Mucosa of descending colon (tissue), 3 donors: ENCODE measurements at regions not wholly inside any gene's neighbourhood (a gene's known extent, or its start where the extent isn't known, plus 50 kb on each side); places are given as distances from the start of the nearest gene placed in this dataset.
"Not testable (repeated sequence)": the region's sequence is repeated elsewhere in the genome, so short reads cannot be mapped to it uniquely, and the experiment has no call there.

Source experiments
- ATAC-seq: fragments of 200-7000 bp; cut with Tn5 transposase; one replicate; pipeline ENCODE4 v1.9.1; 2020; ENCODE audit warnings: mild to moderate bottlenecking, moderate library complexity
- DNase-seq, 3 donors: peaks; one replicate each; pipeline ENCODE4 v3.0.0-alpha.2; 2020
- H3K36me3 ChIP-seq: fragments of 200-600 bp; one replicate; pipeline ENCODE4 v1.8.0; 2021; ENCODE audit warnings: low read depth, mild to moderate bottlenecking
- H3K4me1 ChIP-seq: fragments of 200-600 bp; one replicate; pipeline ENCODE4 v1.8.0; 2021; ENCODE audit warnings: low read depth, mild to moderate bottlenecking
- H3K4me3 ChIP-seq: fragments of 200-600 bp; one replicate; pipeline ENCODE4 v1.8.0; 2021; ENCODE audit warnings: mild to moderate bottlenecking
- H3K9me3 ChIP-seq: fragments of 200-600 bp; one replicate; pipeline ENCODE4 v1.8.0; 2021; ENCODE audit warnings: mild to moderate bottlenecking
- CTCF ChIP-seq: fragments of 200-600 bp; IDR thresholded peaks from one replicate; pipeline ENCODE4 v1.8.0; 2022; ENCODE audit warnings: antibody characterized with exemption, mild to moderate bottlenecking
- intact Hi-C, 2 donors: fragments of 100-400 bp; cut with DNase I in 1 of 2; cut with micrococcal nuclease in 1 of 2; formaldehyde crosslinking; loops; one replicate each; pipeline versions ENCODE4 v1.11.0 to v1.11.1; 2022; cut with DNase I, micrococcal nuclease
- donor health status: DM: no; HTN: no; CAD: no; lungs with moderate emphysema.
- donor health status: DM: no; HTN: no; CAD: no.
- donor health status: DM: no; HTN: yes; CAD: no.

GRCh38 chr10:117432866-117433265 lies 57.6 kb upstream of the PDZD8 start:
- no peak for TF ChIP-seq CTCF
- intact Hi-C loops, result no loop called here
- Histone ChIP-seq H3K4me3 (no peak overlapping the region), H3K4me1 (no peaks in the 10 kb centered on the region), H3K36me3 (no peaks in the 10 kb centered on the region), H3K9me3 (no peaks in the 10 kb centered on the region)
- DNase-seq (no peak), ATAC-seq (no peak)

GRCh38 chr10:117431160-117431559 lies 55.9 kb upstream of the PDZD8 start:
- no peaks in the 10 kb centered on the region for H3K4me1 ChIP-seq
- DNase-seq (no peak), ATAC-seq (no peak)
- intact Hi-C loops, result no loop called here
- H3K36me3 ChIP-seq, result no peaks in the 10 kb centered on the region
- H3K9me3 ChIP-seq, result no peaks in the 10 kb centered on the region
- no peak overlapping the region for H3K4me3 ChIP-seq
- TF ChIP-seq CTCF, result no peak

- H3K9me3 ChIP-seq, H3K4me1 ChIP-seq, H3K4me3 ChIP-seq, intact Hi-C loops, ATAC-seq, DNase-seq, H3K36me3 ChIP-seq: not testable (repeated sequence)
Observed at GRCh38 chr10:117430535-117430934, 55.3 kb upstream of the PDZD8 start.

- no peaks in the 10 kb centered on the region for H3K4me1 ChIP-seq
- TF ChIP-seq CTCF, result no peak
- intact Hi-C loops, result no loop called here
- DNase-seq, result no peak
- H3K9me3 ChIP-seq, result no peaks in the 10 kb centered on the region
- H3K4me3 ChIP-seq, result no peak overlapping the region
- no peaks in the 10 kb centered on the region for H3K36me3 ChIP-seq
- ATAC-seq, result no peak
Observed at GRCh38 chr10:117429643-117430265, 54.5 kb upstream of the PDZD8 start.

DNA sequence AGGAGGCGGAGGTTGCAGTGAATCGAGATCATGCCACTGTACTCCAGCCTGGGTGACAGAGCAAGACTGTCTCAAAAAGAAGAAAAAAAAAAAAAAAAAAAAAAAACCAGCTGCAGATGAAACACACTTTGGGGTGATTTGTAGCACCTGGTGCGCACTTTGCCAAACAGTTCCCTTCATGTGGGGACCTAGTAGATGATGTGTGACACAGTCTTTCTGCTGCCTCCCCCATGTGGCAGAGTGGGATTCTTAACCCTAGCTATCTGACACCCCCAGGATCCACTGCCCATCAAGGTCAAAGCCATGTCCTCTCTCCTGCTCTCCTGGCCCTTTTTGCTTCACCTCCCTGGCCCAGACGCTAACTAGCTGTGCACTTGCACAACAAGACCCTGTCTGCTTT lies 52.1 kb upstream of the PDZD8 start:
- no peak for TF ChIP-seq CTCF
- no peak for ATAC-seq
- intact Hi-C loops, result no loop called here
- H3K9me3 ChIP-seq, result no peaks in the 10 kb centered on the region
- H3K4me1 ChIP-seq, result no peaks in the 10 kb centered on the region
- no peaks in the 10 kb centered on the region for H3K36me3 ChIP-seq
- DNase-seq, result no peak
- no peak overlapping the region for H3K4me3 ChIP-seq

- DNase-seq, result no peak
- no peak for TF ChIP-seq CTCF
- Histone ChIP-seq H3K4me3 (no peak overlapping the region), H3K4me1 (no peaks in the 10 kb centered on the region), H3K9me3 (no peaks in the 10 kb centered on the region), H3K36me3 (no peaks in the 10 kb centered on the region)
- ATAC-seq, result no peak
- intact Hi-C loops, result no loop called here
Observed at GRCh38 chr10:117425974-117426566, 50.8 kb upstream of the PDZD8 start.
